ENCODE measurements at regions not wholly inside any gene's neighbourhood (a gene's known extent, or its start where the extent isn't known, plus 50 kb on each side); places are given as distances from the start of the nearest gene placed in this dataset.

GRCh38 chr2:216918088-216918680, 58.3 kb upstream of the TNP1 start:
- peak; percentile 19 for DNase-seq

- DNase-seq, result no peak
These were observed 57.2 kb upstream of the TNP1 start for GRCh38 chr2:216916956-216917650.

- no peak for DNase-seq
These were observed 55.8 kb upstream of the TNP1 start for GRCh38 chr2:216915557-216916150.

- no peak for DNase-seq
These were observed 54.6 kb upstream of the TNP1 start for GRCh38 chr2:216914491-216914890.

DNA sequence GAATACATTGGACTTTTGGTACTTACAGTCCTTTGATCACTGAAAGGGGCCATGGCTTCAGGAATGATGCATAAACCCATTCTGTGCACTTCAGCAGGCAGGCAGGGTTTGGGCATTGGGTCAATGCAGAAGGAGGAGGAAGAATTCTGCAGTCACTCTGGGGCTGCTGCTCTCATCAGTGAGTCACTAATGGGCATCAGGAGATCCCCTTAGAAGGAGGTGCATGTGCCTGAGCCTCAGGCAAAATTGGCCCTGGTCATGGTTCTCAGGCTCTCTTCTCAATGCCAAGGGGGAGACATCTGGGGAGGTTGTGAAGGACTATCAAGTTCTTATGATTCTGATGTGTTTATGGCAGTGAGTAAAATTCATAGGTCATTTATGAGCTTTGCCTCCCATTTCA, 52.0 kb upstream of the TNP1 start:
- DNase-seq, result no peak

- DNase-seq, result peak; percentile 9
These were observed 51.1 kb upstream of the TNP1 start for GRCh38 chr2:216911008-216911407.

GRCh38 chr2:216909541-216910210, 49.8 kb upstream of the TNP1 start:
- no peak for DNase-seq

Measured in NCI-H2171 (cell line).